Esophagus (tissue), 2 donors: ENCODE measurements at regions not wholly inside any gene's neighbourhood (a gene's known extent, or its start where the extent isn't known, plus 50 kb on each side); places are given as distances from the start of the nearest gene placed in this dataset.

ENCODE experiments used
- H3K27ac ChIP-seq, 2 donors: one replicate each; pipeline ENCODE4 v1.5.1; 2013; ENCODE audit warnings: low read depth in 2 of 2, mild to moderate bottlenecking in 2 of 2, inconsistent platforms in 1 of 2, low read length in 1 of 2, moderate library complexity in 1 of 2
- H3K27me3 ChIP-seq, 2 donors: one replicate each; pipeline ENCODE4 v1.6.1; 2013; ENCODE audit warnings: low read length in 2 of 2, control low read depth in 1 of 2, mild to moderate bottlenecking in 1 of 2; ENCODE audit not compliant: insufficient read depth in 2 of 2, control insufficient read depth in 1 of 2
- H3K36me3 ChIP-seq, 2 donors: one replicate each; pipeline ENCODE4 v1.6.1; 2013; ENCODE audit warnings: low read length in 1 of 2; ENCODE audit not compliant: control insufficient read depth in 2 of 2, insufficient read depth in 2 of 2
- H3K4me1 ChIP-seq, 2 donors: one replicate each; pipeline ENCODE4 v1.6.1; 2013; ENCODE audit warnings: low read length in 1 of 2; ENCODE audit not compliant: control insufficient read depth in 2 of 2, insufficient read depth in 2 of 2
- H3K4me3 ChIP-seq, 2 donors: one replicate each; pipeline ENCODE4 v1.5.1; 2013; ENCODE audit warnings: low read length in 2 of 2, mild to moderate bottlenecking in 2 of 2, low read depth in 1 of 2, moderate library complexity in 1 of 2
- H3K9me3 ChIP-seq, 2 donors: one replicate each; pipeline ENCODE4 v1.6.1; 2013; ENCODE audit warnings: mild to moderate bottlenecking in 2 of 2, low read depth in 1 of 2, low read length in 1 of 2, moderate library complexity in 1 of 2; ENCODE audit not compliant: control insufficient read depth in 2 of 2, insufficient read depth in 1 of 2
- WGBS, 2 donors: extraction: QIAGEN DNeasy Blood & Tissue Kit; methylation state at CpG; one replicate each; pipeline ENCODE4 v1.1.7; 2013; 5-methylcytosine and 5-hydroxymethylcytosine counted together
- donor health status: healthy with polysubstance abuse.
- donor health status: Bipolar disorder and iron deficiency.

- 55 to 57% methylated on average over 3 of the region's 3 CpGs for WGBS, 2 donors
- no peaks in the 10 kb centered on the region for H3K4me1 ChIP-seq
- no peak overlapping the region for H3K4me3 ChIP-seq
- H3K27me3 ChIP-seq = no peaks in the 10 kb centered on the region
- peaks cover 0 to 2% of the 10 kb centered on the region in 2 donors for H3K9me3 ChIP-seq
- peak overlapping the region in 1 of 2 donors; percentile 32 for H3K27ac ChIP-seq
- H3K36me3 ChIP-seq = no peaks in the 10 kb centered on the region
Measured at GRCh38 chr2:38178119-38178518, 102.2 kb upstream of the CYP1B1 start.

GRCh38 chr2:38176619-38177021 is 100.7 kb upstream of the CYP1B1 start:
- no peaks in the 10 kb centered on the region for H3K27me3 ChIP-seq
- no peaks in the 10 kb centered on the region for H3K4me1 ChIP-seq
- peaks cover 0 to 2% of the 10 kb centered on the region in 2 donors for H3K9me3 ChIP-seq
- 89 to 94% methylated on average over 2 of the region's 2 CpGs for WGBS, 2 donors
- no peaks in the 10 kb centered on the region for H3K36me3 ChIP-seq
- no peak overlapping the region for H3K4me3 ChIP-seq
- H3K27ac ChIP-seq = peak overlapping the region in 1 of 2 donors; percentile 55

GRCh38 chr2:38174646-38175423 is 98.9 kb upstream of the CYP1B1 start:
- peak overlapping the region; percentile 25 to 71 for H3K27ac ChIP-seq
- H3K4me1 ChIP-seq = no peaks in the 10 kb centered on the region

GRCh38 chr2:38174131-38174530 is 98.2 kb upstream of the CYP1B1 start:
- Histone ChIP-seq H3K27me3 (no peaks in the 10 kb centered on the region), H3K4me1 (no peaks in the 10 kb centered on the region), H3K9me3 (no peaks in the 10 kb centered on the region), H3K4me3 (no peak overlapping the region), H3K27ac (no peak overlapping the region), H3K36me3 (no peaks in the 10 kb centered on the region)
- WGBS, 2 donors = 85 to 98% methylated on average over 2 of the region's 2 CpGs

More at GRCh38 chr2:38174646-38175423, 98.9 kb upstream of the CYP1B1 start:
- no peaks in the 10 kb centered on the region for H3K27me3 ChIP-seq
- no peak overlapping the region for H3K4me3 ChIP-seq
- H3K9me3 ChIP-seq = no peaks in the 10 kb centered on the region
- 48 to 58% methylated on average over 7 of the region's 7 CpGs for WGBS, 2 donors
- no peaks in the 10 kb centered on the region for H3K36me3 ChIP-seq

- H3K4me3 ChIP-seq = no peak overlapping the region
- no peaks in the 10 kb centered on the region for H3K4me1 ChIP-seq
- WGBS, 2 donors = 70 to 74% methylated on average over 4 of the region's 4 CpGs
- H3K27me3 ChIP-seq = no peaks in the 10 kb centered on the region
- no peaks in the 10 kb centered on the region for H3K9me3 ChIP-seq
- H3K27ac ChIP-seq = no peak overlapping the region
- H3K36me3 ChIP-seq = no peaks in the 10 kb centered on the region
Measured at GRCh38 chr2:38173683-38174082, 97.7 kb upstream of the CYP1B1 start.

GRCh38 chr2:38171208-38171855 is 95.4 kb upstream of the CYP1B1 start:
- Histone ChIP-seq H3K4me3 (no peak overlapping the region), H3K4me1 (no peaks in the 10 kb centered on the region), H3K36me3 (no peaks in the 10 kb centered on the region), H3K27ac (no peak overlapping the region), H3K9me3 (no peaks in the 10 kb centered on the region), H3K27me3 (no peaks in the 10 kb centered on the region)
- 66 to 80% methylated on average over 1 of the region's 1 CpG for whole genome bisulfite sequencing, 2 donors

- no peak overlapping the region for H3K4me3 ChIP-seq
Measured at GRCh38 chr2:38170733-38171132, 94.8 kb upstream of the CYP1B1 start.

GRCh38 chr2:38170067-38170466 is 94.1 kb upstream of the CYP1B1 start:
- Histone ChIP-seq H3K9me3 (no peaks in the 10 kb centered on the region), H3K27me3 (no peaks in the 10 kb centered on the region), H3K36me3 (no peaks in the 10 kb centered on the region), H3K27ac (no peak overlapping the region), H3K4me1 (no peaks in the 10 kb centered on the region), H3K4me3 (no peak overlapping the region)
- WGBS, 2 donors = 65 to 70% methylated on average over 3 of the region's 3 CpGs

More at GRCh38 chr2:38170733-38171132, 94.8 kb upstream of the CYP1B1 start:
- peak overlapping the region in 1 of 2 donors; percentile 58 for H3K27ac ChIP-seq
- H3K36me3 ChIP-seq = no peaks in the 10 kb centered on the region
- H3K9me3 ChIP-seq = no peaks in the 10 kb centered on the region
- H3K27me3 ChIP-seq = no peaks in the 10 kb centered on the region
- no peaks in the 10 kb centered on the region for H3K4me1 ChIP-seq

- H3K27me3 ChIP-seq = no peaks in the 10 kb centered on the region
- no peak overlapping the region for H3K4me3 ChIP-seq
- 55 to 70% methylated on average over 5 of the region's 5 CpGs for WGBS, 2 donors
- H3K9me3 ChIP-seq = no peaks in the 10 kb centered on the region
- no peaks in the 10 kb centered on the region for H3K4me1 ChIP-seq
- H3K36me3 ChIP-seq = no peaks in the 10 kb centered on the region
- peak overlapping the region in 1 of 2 donors; percentile 11 for H3K27ac ChIP-seq
Measured at GRCh38 chr2:38168710-38169480, 92.9 kb upstream of the CYP1B1 start.
